H1 (cell line): ENCODE measurements at regions not wholly inside any gene's neighbourhood (a gene's known extent, or its start where the extent isn't known, plus 50 kb on each side); places are given as distances from the start of the nearest gene placed in this dataset.

Source experiments
- ATF3 ChIP-seq: IDR thresholded peaks from 2 replicates; pipeline ENCODE4 v1.6.1; 2011; ENCODE audit warnings: low read depth, mild to moderate bottlenecking, low read length; ENCODE audit not compliant: insufficient read depth
- POLR2A ChIP-seq, 2 experiments: IDR thresholded peaks; 1 replicate in 1 of 2; 2 replicates in 1 of 2; pipeline ENCODE4 v1.6.1; 2011; ENCODE audit warnings: low read depth in 2 of 2, low read length in 2 of 2, mild to moderate bottlenecking in 2 of 2; ENCODE audit errors: control extremely low read depth in 1 of 2
- YY1 ChIP-seq: IDR thresholded peaks from 2 replicates; pipeline ENCODE4 v1.6.1; 2011; ENCODE audit warnings: low read depth, mild to moderate bottlenecking, low read length

GRCh38 chr12:90080616-90081015, 372.0 kb upstream of the ATP2B1 start (continued):
- no peak for TF ChIP-seq ATF3
- TF ChIP-seq YY1: no peak
- TF ChIP-seq POLR2A (IDR thresholded peaks at IDR 0.05; ENCODE audit: control extremely low read depth in 1 of 2, low read depth in 2 of 2, low read length in 2 of 2): no peak
- TF ChIP-seq, all 59 proteins: peak for 0
